GM23338 (cell line): ENCODE measurements at regions not wholly inside any gene's neighbourhood (a gene's known extent, or its start where the extent isn't known, plus 50 kb on each side); places are given as distances from the start of the nearest gene placed in this dataset.

Experiments
- ATAC-seq: fragments of 200-7000 bp; cut with Tn5 transposase; 3 replicates; pipeline ENCODE4 v1.9.1; 2020
- DNase-seq: peaks from one replicate; pipeline ENCODE4 v3.0.0-alpha.2; 2015; ENCODE audit warnings: low spot score
- H2AFZ ChIP-seq: fragments of 200-600 bp; sonication (generic); 2 replicates; pipeline ENCODE4 v1.8.0; 2016; ENCODE audit warnings: antibody characterized with exemption, mild to moderate bottlenecking, moderate library complexity
- H3F3A ChIP-seq: fragments of 200-600 bp; sonication (generic); replicated peaks from 2 replicates; pipeline ENCODE4 v1.8.0; 2017; ENCODE audit warnings: antibody characterized with exemption, mixed run types, low read depth
- H3K27ac ChIP-seq: fragments of 200-600 bp; sonication (generic); 2 replicates; pipeline ENCODE4 v1.6.1; 2016; ENCODE audit warnings: low read depth
- H3K27me3 ChIP-seq: fragments of 200-600 bp; sonication (generic); 2 replicates; pipeline ENCODE4 v1.8.0; 2016; ENCODE audit warnings: mild to moderate bottlenecking, mixed run types, moderate library complexity; ENCODE audit not compliant: insufficient read depth
- H3K36me3 ChIP-seq: fragments of 200-600 bp; sonication (generic); 2 replicates; pipeline ENCODE4 v1.8.0; 2016; ENCODE audit warnings: mild to moderate bottlenecking; ENCODE audit not compliant: insufficient read depth
- H3K4me1 ChIP-seq: fragments of 200-600 bp; sonication (generic); 2 replicates; pipeline ENCODE4 v1.8.0; 2016; ENCODE audit warnings: mild to moderate bottlenecking, moderate library complexity; ENCODE audit not compliant: insufficient read depth
- H3K4me2 ChIP-seq: fragments of 200-600 bp; sonication (generic); 2 replicates; pipeline ENCODE4 v1.7.1; 2017; ENCODE audit warnings: mixed run types
- H3K4me3 ChIP-seq: fragments of 200-600 bp; sonication (generic); 2 replicates; pipeline ENCODE4 v1.6.1; 2016; ENCODE audit warnings: mixed run types
- H3K79me2 ChIP-seq: fragments of 200-600 bp; sonication (generic); replicated peaks from 2 replicates; pipeline ENCODE4 v1.8.0; 2017; ENCODE audit warnings: mild to moderate bottlenecking; ENCODE audit not compliant: insufficient read depth
- H3K9me2 ChIP-seq: fragments of 200-600 bp; sonication (generic); 2 replicates; pipeline ENCODE4 v1.8.0; 2017; ENCODE audit not compliant: insufficient read depth
- H4K20me1 ChIP-seq: fragments of 200-600 bp; sonication (generic); replicated peaks from 2 replicates; pipeline ENCODE4 v1.8.0; 2017; ENCODE audit warnings: mild to moderate bottlenecking; ENCODE audit not compliant: insufficient read depth
- H3K27ac Mint-ChIP-seq: 2 replicates; pipeline ENCODE4 v1.8.0; 2020; ENCODE audit warnings: inconsistent platforms, mild to moderate bottlenecking, moderate library complexity, mixed read lengths
- H3K27me3 Mint-ChIP-seq: 3 replicates; pipeline ENCODE4 v1.8.0; 2022; ENCODE audit warnings: low read depth, mild to moderate bottlenecking, moderate library complexity, mixed read lengths, inconsistent platforms; ENCODE audit not compliant: insufficient read depth, poor library complexity
- H3K36me3 Mint-ChIP-seq: 3 replicates; pipeline ENCODE4 v1.8.0; 2021; ENCODE audit warnings: low read depth, mild to moderate bottlenecking, inconsistent platforms, moderate library complexity, mixed read lengths
- H3K4me1 Mint-ChIP-seq: 3 replicates; pipeline ENCODE4 v1.8.0; 2020; ENCODE audit warnings: mild to moderate bottlenecking, inconsistent platforms, mixed read lengths
- H3K4me3 Mint-ChIP-seq: 3 replicates; pipeline ENCODE4 v1.8.0; 2021; ENCODE audit warnings: moderate library complexity, mild to moderate bottlenecking, inconsistent platforms, mixed read lengths
- H3K9me3 Mint-ChIP-seq: 3 replicates; pipeline ENCODE4 v1.8.0; 2020; ENCODE audit warnings: moderate library complexity, mild to moderate bottlenecking, inconsistent platforms, mixed read lengths
- CREB1 ChIP-seq: fragments of 250-450 bp; sonication (Bioruptor Pico); IDR thresholded peaks from 2 replicates; pipeline ENCODE4 v1.5.0; 2020; ENCODE audit warnings: low read depth, mild to moderate bottlenecking, moderate library complexity
- EZH2 ChIP-seq: fragments of 200-600 bp; sonication (generic); IDR thresholded peaks from one replicate; pipeline ENCODE4 v1.8.0; 2017; ENCODE audit warnings: antibody characterized with exemption, mild to moderate bottlenecking, low read depth; ENCODE audit not compliant: unreplicated experiment
- EZH2phosphoT487 ChIP-seq: fragments of 200-600 bp; sonication (generic); IDR thresholded peaks from one replicate; pipeline ENCODE4 v1.8.1; 2018; ENCODE audit warnings: antibody characterized with exemption; ENCODE audit not compliant: unreplicated experiment
- JUNB ChIP-seq: IDR thresholded peaks from one replicate; pipeline ENCODE4 v1.6.1; 2016; ENCODE audit warnings: antibody characterized with exemption; ENCODE audit not compliant: unreplicated experiment
- NANOG ChIP-seq: IDR thresholded peaks from 2 replicates; pipeline ENCODE4 v1.6.1; 2016; ENCODE audit warnings: antibody characterized with exemption, borderline replicate concordance
- POLR2AphosphoS5 ChIP-seq: IDR thresholded peaks from 2 replicates; pipeline ENCODE4 v1.6.1; 2016; ENCODE audit warnings: antibody characterized with exemption, low read depth
- STAT1 ChIP-seq: IDR thresholded peaks from one replicate; pipeline ENCODE4 v1.6.1; 2016; ENCODE audit warnings: antibody characterized with exemption; ENCODE audit not compliant: unreplicated experiment
- ZNF114 ChIP-seq: fragments of 250-450 bp; sonication (Bioruptor Pico); IDR thresholded peaks from 2 replicates; pipeline ENCODE4 v1.5.0; 2020; ENCODE audit warnings: mild to moderate bottlenecking, moderate library complexity
- ZNF331 ChIP-seq: fragments of 250-450 bp; sonication (Bioruptor Pico); IDR thresholded peaks from 2 replicates; pipeline ENCODE4 v1.5.0; 2020; ENCODE audit warnings: low read depth, mild to moderate bottlenecking, moderate library complexity
- TF ChIP-seq, protein P1 (sequence below): IDR thresholded peaks from one replicate; pipeline ENCODE4 v1.6.1; 2018; ENCODE audit warnings: antibody characterized with exemption; ENCODE audit not compliant: unreplicated experiment
- TF ChIP-seq, protein P2 (sequence below), 2 experiments: fragments of 200-600 bp in 1 of 2; sonication (generic) in 1 of 2; conservative IDR thresholded peaks; 2 replicates each; pipeline versions ENCODE4 v1.5.1 to v1.6.1; 2016 to 2017; ENCODE audit warnings: antibody characterized with exemption in 2 of 2, low read depth in 2 of 2, mild to moderate bottlenecking in 2 of 2, moderate library complexity in 1 of 2
- TF ChIP-seq, protein P3 (sequence below): fragments of 250-450 bp; sonication (Bioruptor Pico); IDR thresholded peaks from 2 replicates; pipeline ENCODE4 v1.5.0; 2020; ENCODE audit warnings: mild to moderate bottlenecking, moderate library complexity
- TF ChIP-seq, protein P4 (sequence below): IDR thresholded peaks from 2 replicates; pipeline ENCODE4 v1.6.1; 2016; ENCODE audit warnings: antibody characterized with exemption

DNA sequence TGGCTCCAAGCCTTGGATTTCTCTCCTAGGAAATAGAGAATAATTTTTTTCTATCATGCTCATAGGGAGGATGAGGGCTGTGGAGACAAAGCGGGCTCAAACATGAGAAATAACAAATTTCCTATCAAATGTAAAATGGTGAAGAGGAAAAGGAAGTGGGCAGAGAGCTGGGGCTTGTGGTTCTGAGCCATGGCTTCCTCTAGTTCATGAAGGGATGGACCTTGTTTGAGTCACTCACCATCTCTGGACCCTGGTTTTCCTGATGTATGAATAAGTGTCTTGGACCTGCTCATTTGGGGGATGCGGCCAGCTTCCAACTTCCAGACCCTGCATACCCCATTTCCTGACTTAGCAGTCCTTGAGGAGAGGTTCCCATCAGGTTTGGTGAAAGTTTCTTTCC lies 63.0 kb downstream of the MSX1 start:
- no peak overlapping the region for H3K4me3 Mint-ChIP-seq
- DNase-seq = no peak
- Histone ChIP-seq H3K36me3 (no peaks in the 10 kb centered on the region), H3K4me2 (no peak overlapping the region), H3K27ac (no peak overlapping the region), H3K4me3 (no peak overlapping the region), H3F3A (no peaks in the 10 kb centered on the region), H3K79me2 (no peaks in the 10 kb centered on the region), H3K27me3 (no peaks in the 10 kb centered on the region), H2AFZ (no peak overlapping the region), H4K20me1 (no peaks in the 10 kb centered on the region), H3K4me1 (no peaks in the 10 kb centered on the region), H3K9me2 (no peaks in the 10 kb centered on the region)
- TF ChIP-seq ZNF114 (CRISPR knock-in tag) (no peak), ZNF331 (no peak), EZH2phosphoT487 (no peak), POLR2AphosphoS5 (no peak), JUNB (no peak), STAT1 (no peak), CREB1 (no peak), NANOG (no peak), EZH2 (no peak)
- TF ChIP-seq, protein P1, sequence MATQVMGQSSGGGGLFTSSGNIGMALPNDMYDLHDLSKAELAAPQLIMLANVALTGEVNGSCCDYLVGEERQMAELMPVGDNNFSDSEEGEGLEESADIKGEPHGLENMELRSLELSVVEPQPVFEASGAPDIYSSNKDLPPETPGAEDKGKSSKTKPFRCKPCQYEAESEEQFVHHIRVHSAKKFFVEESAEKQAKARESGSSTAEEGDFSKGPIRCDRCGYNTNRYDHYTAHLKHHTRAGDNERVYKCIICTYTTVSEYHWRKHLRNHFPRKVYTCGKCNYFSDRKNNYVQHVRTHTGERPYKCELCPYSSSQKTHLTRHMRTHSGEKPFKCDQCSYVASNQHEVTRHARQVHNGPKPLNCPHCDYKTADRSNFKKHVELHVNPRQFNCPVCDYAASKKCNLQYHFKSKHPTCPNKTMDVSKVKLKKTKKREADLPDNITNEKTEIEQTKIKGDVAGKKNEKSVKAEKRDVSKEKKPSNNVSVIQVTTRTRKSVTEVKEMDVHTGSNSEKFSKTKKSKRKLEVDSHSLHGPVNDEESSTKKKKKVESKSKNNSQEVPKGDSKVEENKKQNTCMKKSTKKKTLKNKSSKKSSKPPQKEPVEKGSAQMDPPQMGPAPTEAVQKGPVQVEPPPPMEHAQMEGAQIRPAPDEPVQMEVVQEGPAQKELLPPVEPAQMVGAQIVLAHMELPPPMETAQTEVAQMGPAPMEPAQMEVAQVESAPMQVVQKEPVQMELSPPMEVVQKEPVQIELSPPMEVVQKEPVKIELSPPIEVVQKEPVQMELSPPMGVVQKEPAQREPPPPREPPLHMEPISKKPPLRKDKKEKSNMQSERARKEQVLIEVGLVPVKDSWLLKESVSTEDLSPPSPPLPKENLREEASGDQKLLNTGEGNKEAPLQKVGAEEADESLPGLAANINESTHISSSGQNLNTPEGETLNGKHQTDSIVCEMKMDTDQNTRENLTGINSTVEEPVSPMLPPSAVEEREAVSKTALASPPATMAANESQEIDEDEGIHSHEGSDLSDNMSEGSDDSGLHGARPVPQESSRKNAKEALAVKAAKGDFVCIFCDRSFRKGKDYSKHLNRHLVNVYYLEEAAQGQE = no peak
- TF ChIP-seq, protein P2, sequence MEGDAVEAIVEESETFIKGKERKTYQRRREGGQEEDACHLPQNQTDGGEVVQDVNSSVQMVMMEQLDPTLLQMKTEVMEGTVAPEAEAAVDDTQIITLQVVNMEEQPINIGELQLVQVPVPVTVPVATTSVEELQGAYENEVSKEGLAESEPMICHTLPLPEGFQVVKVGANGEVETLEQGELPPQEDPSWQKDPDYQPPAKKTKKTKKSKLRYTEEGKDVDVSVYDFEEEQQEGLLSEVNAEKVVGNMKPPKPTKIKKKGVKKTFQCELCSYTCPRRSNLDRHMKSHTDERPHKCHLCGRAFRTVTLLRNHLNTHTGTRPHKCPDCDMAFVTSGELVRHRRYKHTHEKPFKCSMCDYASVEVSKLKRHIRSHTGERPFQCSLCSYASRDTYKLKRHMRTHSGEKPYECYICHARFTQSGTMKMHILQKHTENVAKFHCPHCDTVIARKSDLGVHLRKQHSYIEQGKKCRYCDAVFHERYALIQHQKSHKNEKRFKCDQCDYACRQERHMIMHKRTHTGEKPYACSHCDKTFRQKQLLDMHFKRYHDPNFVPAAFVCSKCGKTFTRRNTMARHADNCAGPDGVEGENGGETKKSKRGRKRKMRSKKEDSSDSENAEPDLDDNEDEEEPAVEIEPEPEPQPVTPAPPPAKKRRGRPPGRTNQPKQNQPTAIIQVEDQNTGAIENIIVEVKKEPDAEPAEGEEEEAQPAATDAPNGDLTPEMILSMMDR (conservative IDR thresholded peaks at IDR 0.05; ENCODE audit: low read depth in 2 of 2) = no peak
- TF ChIP-seq, protein P3, sequence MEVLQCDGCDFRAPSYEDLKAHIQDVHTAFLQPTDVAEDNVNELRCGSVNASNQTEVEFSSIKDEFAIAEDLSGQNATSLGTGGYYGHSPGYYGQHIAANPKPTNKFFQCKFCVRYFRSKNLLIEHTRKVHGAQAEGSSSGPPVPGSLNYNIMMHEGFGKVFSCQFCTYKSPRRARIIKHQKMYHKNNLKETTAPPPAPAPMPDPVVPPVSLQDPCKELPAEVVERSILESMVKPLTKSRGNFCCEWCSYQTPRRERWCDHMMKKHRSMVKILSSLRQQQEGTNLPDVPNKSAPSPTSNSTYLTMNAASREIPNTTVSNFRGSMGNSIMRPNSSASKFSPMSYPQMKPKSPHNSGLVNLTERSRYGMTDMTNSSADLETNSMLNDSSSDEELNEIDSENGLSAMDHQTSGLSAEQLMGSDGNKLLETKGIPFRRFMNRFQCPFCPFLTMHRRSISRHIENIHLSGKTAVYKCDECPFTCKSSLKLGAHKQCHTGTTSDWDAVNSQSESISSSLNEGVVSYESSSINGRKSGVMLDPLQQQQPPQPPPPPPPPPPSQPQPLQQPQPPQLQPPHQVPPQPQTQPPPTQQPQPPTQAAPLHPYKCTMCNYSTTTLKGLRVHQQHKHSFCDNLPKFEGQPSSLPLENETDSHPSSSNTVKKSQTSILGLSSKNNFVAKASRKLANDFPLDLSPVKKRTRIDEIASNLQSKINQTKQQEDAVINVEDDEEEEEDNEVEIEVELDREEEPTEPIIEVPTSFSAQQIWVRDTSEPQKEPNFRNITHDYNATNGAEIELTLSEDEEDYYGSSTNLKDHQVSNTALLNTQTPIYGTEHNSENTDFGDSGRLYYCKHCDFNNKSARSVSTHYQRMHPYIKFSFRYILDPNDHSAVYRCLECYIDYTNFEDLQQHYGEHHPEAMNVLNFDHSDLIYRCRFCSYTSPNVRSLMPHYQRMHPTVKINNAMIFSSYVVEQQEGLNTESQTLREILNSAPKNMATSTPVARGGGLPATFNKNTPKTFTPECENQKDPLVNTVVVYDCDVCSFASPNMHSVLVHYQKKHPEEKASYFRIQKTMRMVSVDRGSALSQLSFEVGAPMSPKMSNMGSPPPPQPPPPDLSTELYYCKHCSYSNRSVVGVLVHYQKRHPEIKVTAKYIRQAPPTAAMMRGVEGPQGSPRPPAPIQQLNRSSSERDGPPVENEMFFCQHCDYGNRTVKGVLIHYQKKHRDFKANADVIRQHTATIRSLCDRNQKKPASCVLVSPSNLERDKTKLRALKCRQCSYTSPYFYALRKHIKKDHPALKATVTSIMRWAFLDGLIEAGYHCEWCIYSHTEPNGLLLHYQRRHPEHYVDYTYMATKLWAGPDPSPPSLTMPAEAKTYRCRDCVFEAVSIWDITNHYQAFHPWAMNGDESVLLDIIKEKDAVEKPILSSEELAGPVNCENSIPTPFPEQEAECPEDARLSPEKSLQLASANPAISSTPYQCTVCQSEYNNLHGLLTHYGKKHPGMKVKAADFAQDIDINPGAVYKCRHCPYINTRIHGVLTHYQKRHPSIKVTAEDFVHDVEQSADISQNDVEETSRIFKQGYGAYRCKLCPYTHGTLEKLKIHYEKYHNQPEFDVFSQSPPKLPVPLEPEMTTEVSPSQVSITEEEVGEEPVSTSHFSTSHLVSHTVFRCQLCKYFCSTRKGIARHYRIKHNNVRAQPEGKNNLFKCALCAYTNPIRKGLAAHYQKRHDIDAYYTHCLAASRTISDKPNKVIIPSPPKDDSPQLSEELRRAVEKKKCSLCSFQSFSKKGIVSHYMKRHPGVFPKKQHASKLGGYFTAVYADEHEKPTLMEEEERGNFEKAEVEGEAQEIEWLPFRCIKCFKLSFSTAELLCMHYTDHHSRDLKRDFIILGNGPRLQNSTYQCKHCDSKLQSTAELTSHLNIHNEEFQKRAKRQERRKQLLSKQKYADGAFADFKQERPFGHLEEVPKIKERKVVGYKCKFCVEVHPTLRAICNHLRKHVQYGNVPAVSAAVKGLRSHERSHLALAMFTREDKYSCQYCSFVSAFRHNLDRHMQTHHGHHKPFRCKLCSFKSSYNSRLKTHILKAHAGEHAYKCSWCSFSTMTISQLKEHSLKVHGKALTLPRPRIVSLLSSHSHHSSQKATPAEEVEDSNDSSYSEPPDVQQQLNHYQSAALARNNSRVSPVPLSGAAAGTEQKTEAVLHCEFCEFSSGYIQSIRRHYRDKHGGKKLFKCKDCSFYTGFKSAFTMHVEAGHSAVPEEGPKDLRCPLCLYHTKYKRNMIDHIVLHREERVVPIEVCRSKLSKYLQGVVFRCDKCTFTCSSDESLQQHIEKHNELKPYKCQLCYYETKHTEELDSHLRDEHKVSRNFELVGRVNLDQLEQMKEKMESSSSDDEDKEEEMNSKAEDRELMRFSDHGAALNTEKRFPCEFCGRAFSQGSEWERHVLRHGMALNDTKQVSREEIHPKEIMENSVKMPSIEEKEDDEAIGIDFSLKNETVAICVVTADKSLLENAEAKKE (CRISPR knock-in tag) = no peak
- TF ChIP-seq, protein P4, sequence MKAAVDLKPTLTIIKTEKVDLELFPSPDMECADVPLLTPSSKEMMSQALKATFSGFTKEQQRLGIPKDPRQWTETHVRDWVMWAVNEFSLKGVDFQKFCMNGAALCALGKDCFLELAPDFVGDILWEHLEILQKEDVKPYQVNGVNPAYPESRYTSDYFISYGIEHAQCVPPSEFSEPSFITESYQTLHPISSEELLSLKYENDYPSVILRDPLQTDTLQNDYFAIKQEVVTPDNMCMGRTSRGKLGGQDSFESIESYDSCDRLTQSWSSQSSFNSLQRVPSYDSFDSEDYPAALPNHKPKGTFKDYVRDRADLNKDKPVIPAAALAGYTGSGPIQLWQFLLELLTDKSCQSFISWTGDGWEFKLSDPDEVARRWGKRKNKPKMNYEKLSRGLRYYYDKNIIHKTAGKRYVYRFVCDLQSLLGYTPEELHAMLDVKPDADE = no peak
- H3K9me3 Mint-ChIP-seq = peaks cover 12% of the 10 kb centered on the region
- H3K4me1 Mint-ChIP-seq = no peaks in the 10 kb centered on the region
- no peak for ATAC-seq
- H3K36me3 Mint-ChIP-seq = no peaks in the 10 kb centered on the region
- no peak overlapping the region for H3K27ac Mint-ChIP-seq
- H3K27me3 Mint-ChIP-seq = peaks cover 7% of the 10 kb centered on the region
